Astrocyte of the spinal cord (primary cell): ENCODE measurements at regions not wholly inside any gene's neighbourhood (a gene's known extent, or its start where the extent isn't known, plus 50 kb on each side); places are given as distances from the start of the nearest gene placed in this dataset.
A peak's percentile ranks its signal among the peaks of the same experiment; 100 is the strongest.
"Not testable (repeated sequence)": the region's sequence is repeated elsewhere in the genome, so short reads cannot be mapped to it uniquely, and the experiment has no call there.

Source experiments
- DNase-seq: peaks from one replicate; pipeline ENCODE4 v3.0.0; 2011; ENCODE audit warnings: low read depth, low spot score
- H3K4me3 ChIP-seq: 2 replicates; pipeline ENCODE4 v1.5.1; 2011; ENCODE audit warnings: low read depth, mild to moderate bottlenecking, low read length, moderate library complexity
- in situ Hi-C: cut with HindIII; loops from 2 replicates; pipeline ENCODE4 v1.10.0; 2017; ENCODE audit warnings: low sequenced_read_pairs
- TF ChIP-seq, protein P1 (sequence below): IDR thresholded peaks from 2 replicates; pipeline ENCODE4 v1.5.1; 2012; ENCODE audit warnings: low read depth, mild to moderate bottlenecking, low read length, inconsistent platforms

GRCh38 chr7:81857385-81857784, 87.5 kb upstream of the HGF start:
- TF ChIP-seq, protein P1, sequence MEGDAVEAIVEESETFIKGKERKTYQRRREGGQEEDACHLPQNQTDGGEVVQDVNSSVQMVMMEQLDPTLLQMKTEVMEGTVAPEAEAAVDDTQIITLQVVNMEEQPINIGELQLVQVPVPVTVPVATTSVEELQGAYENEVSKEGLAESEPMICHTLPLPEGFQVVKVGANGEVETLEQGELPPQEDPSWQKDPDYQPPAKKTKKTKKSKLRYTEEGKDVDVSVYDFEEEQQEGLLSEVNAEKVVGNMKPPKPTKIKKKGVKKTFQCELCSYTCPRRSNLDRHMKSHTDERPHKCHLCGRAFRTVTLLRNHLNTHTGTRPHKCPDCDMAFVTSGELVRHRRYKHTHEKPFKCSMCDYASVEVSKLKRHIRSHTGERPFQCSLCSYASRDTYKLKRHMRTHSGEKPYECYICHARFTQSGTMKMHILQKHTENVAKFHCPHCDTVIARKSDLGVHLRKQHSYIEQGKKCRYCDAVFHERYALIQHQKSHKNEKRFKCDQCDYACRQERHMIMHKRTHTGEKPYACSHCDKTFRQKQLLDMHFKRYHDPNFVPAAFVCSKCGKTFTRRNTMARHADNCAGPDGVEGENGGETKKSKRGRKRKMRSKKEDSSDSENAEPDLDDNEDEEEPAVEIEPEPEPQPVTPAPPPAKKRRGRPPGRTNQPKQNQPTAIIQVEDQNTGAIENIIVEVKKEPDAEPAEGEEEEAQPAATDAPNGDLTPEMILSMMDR = no peak
- no peak for DNase-seq
- in situ Hi-C loops = no loop called here
- no peak overlapping the region for H3K4me3 ChIP-seq

DNA sequence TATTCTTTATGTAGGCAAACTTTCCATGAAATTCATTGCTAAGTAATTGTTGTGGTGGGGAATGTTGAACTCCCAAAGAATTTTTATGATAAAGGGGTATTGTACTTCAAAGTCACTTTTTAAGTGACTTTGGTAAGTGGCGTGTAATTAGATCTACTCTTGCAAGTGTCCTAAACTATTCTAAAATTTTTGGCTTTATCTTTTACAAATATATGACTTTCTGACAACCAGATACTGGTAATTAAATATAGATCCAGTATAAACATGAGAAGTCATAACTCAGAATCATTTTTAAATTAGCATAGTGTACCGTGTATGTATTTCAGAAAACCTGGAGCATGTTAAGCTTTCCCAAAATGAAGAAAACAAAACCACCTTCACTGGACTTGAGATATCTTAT, 84.7 kb upstream of the HGF start:
- no peak overlapping the region for H3K4me3 ChIP-seq
- in situ Hi-C loops = no loop called here
- no peak for DNase-seq
- TF ChIP-seq, protein P1 = no peak

DNA sequence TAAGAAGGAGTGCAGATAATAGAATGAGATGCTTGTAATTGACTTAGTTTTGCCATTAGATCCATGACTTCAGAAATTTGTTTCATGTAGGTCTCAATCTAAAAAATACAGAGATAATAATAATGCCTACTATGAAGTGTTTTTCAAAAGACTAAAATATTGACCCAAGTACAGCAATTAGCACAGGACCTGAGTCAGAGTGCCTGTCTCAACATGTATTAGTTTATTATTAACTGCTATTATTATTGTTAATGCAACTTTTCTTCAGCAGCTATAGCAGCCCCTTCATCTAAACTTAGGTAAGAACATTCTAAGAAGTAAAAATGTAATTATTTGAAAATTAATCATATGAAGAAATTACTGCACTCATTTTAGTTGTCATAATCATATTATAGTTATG, 82.9 kb upstream of the HGF start:
- TF ChIP-seq, protein P1 = no peak
- no peak overlapping the region for H3K4me3 ChIP-seq
- no peak for DNase-seq
- in situ Hi-C loops = no loop called here

DNA sequence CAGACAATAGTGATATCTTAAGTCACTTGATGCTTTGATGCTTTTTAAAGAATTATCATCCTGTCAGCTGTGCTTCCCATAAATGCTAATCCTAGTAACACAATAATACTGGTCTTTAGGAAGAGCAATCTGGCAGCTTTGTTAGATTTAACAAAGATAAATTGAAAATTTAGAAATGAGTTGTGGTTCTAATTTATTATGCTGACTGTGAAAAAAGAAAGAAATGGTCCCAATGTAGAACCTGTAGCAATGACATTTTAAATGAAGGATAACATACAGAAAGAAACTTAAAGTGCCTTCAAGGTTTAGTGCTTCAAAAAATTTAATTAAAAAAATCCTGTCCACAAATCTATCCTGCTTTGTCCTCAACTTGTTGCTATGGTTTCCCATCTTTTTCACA, 81.6 kb upstream of the HGF start:
- TF ChIP-seq, protein P1 = no peak
- H3K4me3 ChIP-seq = no peak overlapping the region
- in situ Hi-C loops = no loop called here
- DNase-seq = no peak

DNA sequence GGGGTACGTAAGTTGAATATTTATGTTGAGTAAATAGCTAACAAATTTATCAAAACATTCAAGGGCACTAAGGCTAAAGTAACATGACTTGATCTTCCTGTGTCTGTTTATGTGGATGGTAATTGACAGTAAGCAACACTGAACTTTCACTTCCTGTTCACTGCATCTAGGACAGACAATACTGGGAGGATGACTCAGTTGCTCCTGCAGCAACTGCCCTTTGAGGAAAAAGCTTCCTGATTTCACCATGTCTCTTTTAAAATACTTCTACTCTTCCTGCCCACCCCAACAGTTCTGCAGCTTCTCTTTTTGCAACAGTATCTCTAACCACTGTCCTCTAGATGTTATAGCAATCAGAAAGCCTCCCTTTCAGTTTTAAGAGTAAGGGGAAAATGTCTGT, 76.6 kb upstream of the HGF start:
- TF ChIP-seq, protein P1 = no peak
- DNase-seq = peak; percentile 31
- in situ Hi-C loops = no loop called here
- no peak overlapping the region for H3K4me3 ChIP-seq

GRCh38 chr7:81845744-81846241, 75.9 kb upstream of the HGF start:
- H3K4me3 ChIP-seq = no peak overlapping the region
- in situ Hi-C loops = no loop called here
- no peak for DNase-seq
- TF ChIP-seq, protein P1 = no peak

- H3K4me3 ChIP-seq, in situ Hi-C loops, DNase-seq: not testable (repeated sequence)
These were observed 73.8 kb upstream of the HGF start for GRCh38 chr7:81843657-81844056.
